NT2/D1 (cell line): ENCODE measurements at regions not wholly inside any gene's neighbourhood (a gene's known extent, or its start where the extent isn't known, plus 50 kb on each side); places are given as distances from the start of the nearest gene placed in this dataset.

Experiments used
- DNase-seq: peaks from one replicate; pipeline ENCODE4 v3.0.0-alpha.2; 2011; ENCODE audit warnings: low read depth, low spot score
- H3K27me3 ChIP-seq: 2 replicates; pipeline ENCODE4 v1.6.0; 2011; ENCODE audit warnings: mild to moderate bottlenecking; ENCODE audit not compliant: insufficient read length, insufficient read depth
- H3K36me3 ChIP-seq: 2 replicates; pipeline ENCODE4 v1.6.1; 2011; ENCODE audit warnings: mild to moderate bottlenecking, low read length, mixed read lengths; ENCODE audit not compliant: insufficient read depth, insufficient read length
- H3K4me1 ChIP-seq: 2 replicates; pipeline ENCODE4 v1.5.1; 2011; ENCODE audit not compliant: insufficient read depth, insufficient read length
- H3K4me3 ChIP-seq: 2 replicates; pipeline ENCODE4 v1.5.1; 2011; ENCODE audit warnings: low read depth; ENCODE audit not compliant: insufficient read length
- H3K9ac ChIP-seq: 2 replicates; pipeline ENCODE4 v1.6.0; 2011; ENCODE audit warnings: low read depth; ENCODE audit not compliant: insufficient read length
- H3K9me3 ChIP-seq: 2 replicates; pipeline ENCODE4 v1.5.1; 2011; ENCODE audit warnings: mild to moderate bottlenecking, low read length; ENCODE audit not compliant: insufficient read depth
- SUZ12 ChIP-seq: IDR thresholded peaks from 2 replicates; pipeline ENCODE4 v1.6.1; 2011; ENCODE audit not compliant: insufficient read length, insufficient read depth; ENCODE audit errors: extremely low read depth
- YY1 ChIP-seq: IDR thresholded peaks from 2 replicates; pipeline ENCODE4 v1.6.1; 2011; ENCODE audit not compliant: insufficient read length, insufficient read depth
- ZNF274 ChIP-seq: IDR thresholded peaks from 2 replicates; pipeline ENCODE4 v1.6.1; 2011; ENCODE audit warnings: mild to moderate bottlenecking, low read depth, low read length

DNA sequence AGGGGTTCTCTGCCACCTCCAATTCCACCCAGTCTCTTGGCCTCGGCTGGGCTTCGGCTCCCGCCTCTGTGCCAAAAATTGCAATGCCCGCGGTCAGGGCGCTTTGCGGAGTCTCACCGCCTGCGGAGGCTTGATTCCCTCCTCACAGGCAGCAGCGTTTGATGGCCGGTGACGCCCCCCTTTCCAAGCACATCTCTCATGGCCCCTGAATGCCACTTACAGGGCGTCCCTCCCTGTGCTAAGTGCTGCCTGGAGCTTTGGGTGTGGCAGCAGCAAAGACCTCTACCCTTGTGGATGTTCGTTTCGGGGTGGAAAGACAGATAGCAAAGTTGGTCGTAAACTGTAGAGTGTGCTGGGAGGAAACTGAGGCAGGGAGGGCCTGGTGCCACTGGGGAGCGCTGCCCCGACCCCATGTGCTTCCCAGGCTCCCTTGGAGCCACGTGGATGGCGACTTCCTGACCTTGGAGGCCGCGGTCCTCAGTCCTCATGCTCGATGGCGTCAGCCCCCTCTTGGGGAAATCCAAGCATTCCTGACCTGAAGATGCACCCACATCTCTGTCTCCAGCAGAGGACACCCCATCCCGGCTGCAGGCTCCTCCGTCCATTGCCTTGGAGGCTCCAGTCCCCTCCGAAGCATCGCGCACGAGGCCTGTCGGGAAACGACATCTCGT is 249.2 kb upstream of the IRX4 start:
- Histone ChIP-seq H3K4me1 (no peaks in the 10 kb centered on the region), H3K27me3 (no peaks in the 10 kb centered on the region), H3K36me3 (no peaks in the 10 kb centered on the region), H3K9me3 (no peaks in the 10 kb centered on the region), H3K4me3 (no peak overlapping the region), H3K9ac (no peak overlapping the region)
- no peak for TF ChIP-seq SUZ12
- TF ChIP-seq YY1: no peak
- no peak for TF ChIP-seq ZNF274
- DNase-seq: no peak

- H3K27me3 ChIP-seq: no peaks in the 10 kb centered on the region
- no peak for TF ChIP-seq YY1
- no peak for TF ChIP-seq SUZ12
- no peak for TF ChIP-seq ZNF274
Measured at GRCh38 chr5:2131196-2131595, 248.5 kb upstream of the IRX4 start.

GRCh38 chr5:2130361-2130760 is 247.6 kb upstream of the IRX4 start:
- Histone ChIP-seq H3K4me3 (no peak overlapping the region), H3K9me3 (no peaks in the 10 kb centered on the region), H3K4me1 (no peaks in the 10 kb centered on the region), H3K36me3 (no peaks in the 10 kb centered on the region), H3K27me3 (no peaks in the 10 kb centered on the region), H3K9ac (no peak overlapping the region)
- TF ChIP-seq SUZ12 (no peak), YY1 (no peak), ZNF274 (no peak)
- DNase-seq: no peak

More at GRCh38 chr5:2131196-2131595, 248.5 kb upstream of the IRX4 start:
- DNase-seq: no peak
- Histone ChIP-seq H3K4me1 (no peaks in the 10 kb centered on the region), H3K4me3 (no peak overlapping the region), H3K9me3 (no peaks in the 10 kb centered on the region), H3K36me3 (no peaks in the 10 kb centered on the region), H3K9ac (no peak overlapping the region)

- TF ChIP-seq SUZ12 (no peak), ZNF274 (no peak)
- H3K4me3 ChIP-seq: no peak overlapping the region
- no peak overlapping the region for H3K9ac ChIP-seq
- DNase-seq: no peak
- no peaks in the 10 kb centered on the region for H3K4me1 ChIP-seq
- no peaks in the 10 kb centered on the region for H3K27me3 ChIP-seq
- H3K36me3 ChIP-seq: no peaks in the 10 kb centered on the region
- H3K9me3 ChIP-seq: no peaks in the 10 kb centered on the region
Measured at GRCh38 chr5:2129568-2130272, 247.0 kb upstream of the IRX4 start.

- H3K4me1 ChIP-seq: no peaks in the 10 kb centered on the region
- H3K9ac ChIP-seq: no peak overlapping the region
- no peak for DNase-seq
- H3K4me3 ChIP-seq: no peak overlapping the region
- no peaks in the 10 kb centered on the region for H3K27me3 ChIP-seq
- no peaks in the 10 kb centered on the region for H3K9me3 ChIP-seq
- no peak for TF ChIP-seq YY1
- no peak for TF ChIP-seq SUZ12
- no peak for TF ChIP-seq ZNF274
- H3K36me3 ChIP-seq: no peaks in the 10 kb centered on the region
Measured at GRCh38 chr5:2128686-2129355, 246.1 kb upstream of the IRX4 start.

- H3K9ac ChIP-seq: no peak overlapping the region
- no peaks in the 10 kb centered on the region for H3K4me1 ChIP-seq
- H3K4me3 ChIP-seq: no peak overlapping the region
- H3K9me3 ChIP-seq: no peaks in the 10 kb centered on the region
- TF ChIP-seq YY1: no peak
- H3K36me3 ChIP-seq: no peaks in the 10 kb centered on the region
- no peak for DNase-seq
- H3K27me3 ChIP-seq: no peaks in the 10 kb centered on the region
Measured at GRCh38 chr5:2126512-2126911, 243.8 kb upstream of the IRX4 start.

DNA sequence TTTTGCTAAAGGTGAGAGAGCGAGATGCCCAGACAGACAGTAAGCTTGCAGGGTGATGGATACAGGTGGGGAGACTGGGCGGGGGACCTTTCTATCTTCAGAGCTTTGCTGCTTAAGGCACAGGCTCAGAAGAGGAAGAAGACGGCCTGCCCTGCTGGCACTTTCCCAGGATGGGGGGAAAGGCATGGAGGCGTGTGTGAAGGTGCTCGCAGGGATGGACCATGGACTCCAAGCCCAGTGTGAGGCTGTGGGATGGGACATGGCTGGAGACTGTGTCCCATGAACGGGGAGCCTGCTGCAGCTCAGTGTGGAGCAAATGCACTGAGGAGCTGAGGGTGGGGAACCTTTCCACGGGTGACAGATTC is 243.2 kb upstream of the IRX4 start:
- Histone ChIP-seq H3K9me3 (no peaks in the 10 kb centered on the region), H3K27me3 (no peaks in the 10 kb centered on the region), H3K4me1 (no peaks in the 10 kb centered on the region), H3K4me3 (no peak overlapping the region), H3K9ac (no peak overlapping the region), H3K36me3 (no peaks in the 10 kb centered on the region)
- no peak for DNase-seq
- TF ChIP-seq ZNF274 (no peak), YY1 (no peak), SUZ12 (no peak)
